GM18517 (cell line): ENCODE measurements at regions not wholly inside any gene's neighbourhood (a gene's known extent, or its start where the extent isn't known, plus 50 kb on each side); places are given as distances from the start of the nearest gene placed in this dataset.

ENCODE experiments used
- ATAC-seq: cut with Tn5 transposase; IDR thresholded peaks from one replicate; pipeline ENCODE4 v1.9.1; 2021; ENCODE audit warnings: mild to moderate bottlenecking, moderate library complexity; ENCODE audit not compliant: unreplicated experiment

GRCh38 chr20:40495956-40496355 is 193.1 kb downstream of the MAFB start:
- no peak for ATAC-seq

GRCh38 chr20:40494248-40494647 is 194.8 kb downstream of the MAFB start:
- no peak for ATAC-seq

DNA sequence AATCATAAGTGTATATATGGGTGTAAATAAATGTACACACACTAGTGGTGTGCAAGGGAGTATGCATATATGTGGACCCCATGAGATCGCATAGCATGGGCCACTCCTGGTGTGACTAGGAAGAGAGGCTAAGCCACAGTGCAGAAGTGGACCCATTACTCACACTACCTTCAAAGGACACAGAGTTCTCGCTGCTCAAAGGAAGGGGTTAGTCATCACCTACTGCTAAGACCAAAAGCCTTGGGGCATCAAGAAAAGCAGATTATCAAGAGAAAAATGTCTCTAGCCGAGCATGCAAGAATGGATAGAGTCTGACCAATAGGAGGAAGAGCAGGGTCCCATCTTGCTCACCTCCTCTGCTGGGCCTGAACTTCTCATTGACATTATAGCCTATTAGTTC is 195.5 kb downstream of the MAFB start:
- no peak for ATAC-seq

DNA sequence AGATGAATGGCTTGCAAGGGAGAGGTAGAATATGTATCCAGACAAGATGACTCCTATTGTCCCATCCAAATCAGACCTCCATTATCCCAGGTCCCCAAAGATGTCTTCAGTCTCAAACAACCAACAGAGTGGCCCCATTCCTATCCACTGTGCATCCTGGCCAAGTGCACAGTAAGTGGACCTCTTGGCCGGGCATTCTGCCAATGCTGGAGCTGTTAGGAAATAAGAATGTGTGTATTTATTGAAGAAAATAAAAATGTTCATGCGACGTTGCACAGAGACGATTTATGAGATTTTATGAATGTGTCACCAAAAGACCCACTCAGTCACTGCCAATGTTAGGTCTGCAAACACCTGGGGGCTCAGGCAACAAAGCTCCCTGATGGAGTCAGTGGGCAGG is 196.0 kb downstream of the MAFB start:
- ATAC-seq, result no peak

DNA sequence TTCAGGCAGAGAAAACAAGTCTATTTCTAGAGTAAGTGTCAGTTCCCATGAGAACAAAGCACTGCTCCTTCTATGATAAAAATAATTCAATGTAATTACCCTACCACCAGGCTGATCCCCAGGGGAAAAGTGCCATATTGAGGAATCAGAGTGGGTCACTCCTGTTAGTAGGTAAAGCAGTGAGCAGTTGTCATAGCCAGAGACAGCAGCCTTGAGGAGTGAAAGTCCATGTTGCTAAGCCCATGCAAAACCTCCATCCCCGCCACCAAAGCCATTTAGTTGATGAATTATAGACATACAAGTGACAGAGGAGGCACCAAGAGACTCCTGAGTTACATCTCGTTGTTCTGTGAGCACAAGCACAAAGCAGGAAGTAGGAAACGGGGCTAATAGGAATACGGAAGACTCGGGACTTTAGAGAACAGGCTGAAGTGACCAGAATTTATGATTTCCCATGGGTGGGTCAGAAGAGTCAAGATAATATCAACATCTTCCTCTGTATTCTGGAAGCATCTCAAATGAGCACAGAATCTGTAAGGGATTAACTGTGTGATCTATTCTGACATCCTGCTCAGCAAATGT is 197.9 kb downstream of the MAFB start:
- ATAC-seq, result no peak

GRCh38 chr20:40489886-40490285 is 199.2 kb downstream of the MAFB start:
- no peak for ATAC-seq

GRCh38 chr20:40488401-40488800 is 200.6 kb downstream of the MAFB start:
- no peak for ATAC-seq

GRCh38 chr20:40486297-40486696 is 202.7 kb downstream of the MAFB start:
- no peak for ATAC-seq

GRCh38 chr20:40481743-40482458 is 207.1 kb downstream of the MAFB start:
- no peak for ATAC-seq

DNA sequence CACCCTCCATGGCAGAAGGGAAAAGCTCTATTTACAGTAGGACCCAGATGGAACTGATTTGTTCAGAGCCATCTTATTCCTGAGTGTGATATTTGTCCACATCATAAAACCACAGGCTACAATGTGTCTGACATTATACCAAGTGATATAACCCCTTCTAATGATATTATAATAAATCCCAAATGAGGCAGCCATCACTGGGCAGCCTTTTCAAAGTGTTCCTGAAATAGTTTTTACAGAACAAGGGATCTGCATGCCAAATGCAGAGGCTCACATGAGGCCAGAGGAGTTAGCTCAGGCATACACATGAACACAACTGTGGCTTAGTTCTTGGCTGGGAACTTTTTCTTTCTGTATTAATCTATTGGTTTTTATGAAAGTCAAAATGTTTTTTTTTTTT is 207.7 kb downstream of the MAFB start:
- ATAC-seq, result no peak

- ATAC-seq, result no peak
These were observed 211.2 kb downstream of the MAFB start for GRCh38 chr20:40477805-40478204.

DNA sequence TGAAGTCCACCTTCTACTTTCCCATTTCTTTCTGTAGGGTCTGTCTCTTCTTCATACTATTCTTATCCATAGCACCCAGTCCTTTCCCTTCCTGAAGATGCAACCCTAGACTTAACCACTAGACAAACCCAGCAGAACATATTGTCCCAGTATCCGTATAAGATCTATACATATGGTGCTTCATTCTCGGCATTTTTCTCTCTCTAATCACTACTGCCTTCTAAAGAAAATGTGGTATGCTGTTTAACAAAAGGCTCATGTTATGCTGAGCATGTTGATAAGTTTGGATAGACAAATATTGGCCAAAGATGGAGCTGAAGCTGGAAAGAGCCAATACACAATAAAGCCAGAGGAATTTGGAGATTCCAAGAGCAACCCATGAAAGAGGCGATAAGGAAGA is 212.6 kb downstream of the MAFB start:
- ATAC-seq, result no peak

DNA sequence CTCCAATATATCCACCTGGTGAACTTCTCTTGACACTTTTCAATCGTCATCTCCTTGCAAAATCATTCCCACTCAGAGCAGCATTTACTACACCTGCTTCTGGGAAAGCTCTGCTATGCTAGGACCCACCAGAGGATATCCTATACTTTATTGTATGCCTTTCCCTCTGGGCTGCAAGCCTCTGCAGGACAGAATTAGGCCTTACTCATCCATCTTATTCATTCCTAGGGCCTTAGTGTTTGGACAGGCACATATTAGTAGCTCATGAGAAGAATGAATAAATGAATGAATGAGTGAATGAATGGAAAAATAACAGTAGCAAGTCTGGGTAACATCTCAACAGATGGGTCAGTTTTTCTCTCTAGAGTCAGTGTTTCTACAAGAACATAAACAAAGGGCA is 216.1 kb downstream of the MAFB start:
- no peak for ATAC-seq

DNA sequence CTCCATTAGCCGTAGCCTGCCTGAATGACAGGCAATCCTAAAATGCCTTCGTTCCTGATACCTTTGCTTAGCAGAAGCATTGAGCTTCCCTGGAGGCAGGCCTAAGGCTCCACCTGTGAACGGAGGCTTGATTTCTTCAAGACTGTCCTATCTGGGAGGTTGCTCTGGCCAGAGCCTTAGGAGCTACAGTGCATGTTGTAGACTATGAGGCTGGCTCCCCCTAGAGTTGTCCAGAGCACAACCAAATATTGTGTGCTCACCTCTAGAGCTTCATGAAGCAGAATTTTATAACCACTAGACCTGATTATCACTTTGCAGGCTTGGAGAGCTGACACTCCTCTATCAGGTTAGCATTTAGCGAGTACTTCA is 217.8 kb downstream of the MAFB start:
- no peak for ATAC-seq

DNA sequence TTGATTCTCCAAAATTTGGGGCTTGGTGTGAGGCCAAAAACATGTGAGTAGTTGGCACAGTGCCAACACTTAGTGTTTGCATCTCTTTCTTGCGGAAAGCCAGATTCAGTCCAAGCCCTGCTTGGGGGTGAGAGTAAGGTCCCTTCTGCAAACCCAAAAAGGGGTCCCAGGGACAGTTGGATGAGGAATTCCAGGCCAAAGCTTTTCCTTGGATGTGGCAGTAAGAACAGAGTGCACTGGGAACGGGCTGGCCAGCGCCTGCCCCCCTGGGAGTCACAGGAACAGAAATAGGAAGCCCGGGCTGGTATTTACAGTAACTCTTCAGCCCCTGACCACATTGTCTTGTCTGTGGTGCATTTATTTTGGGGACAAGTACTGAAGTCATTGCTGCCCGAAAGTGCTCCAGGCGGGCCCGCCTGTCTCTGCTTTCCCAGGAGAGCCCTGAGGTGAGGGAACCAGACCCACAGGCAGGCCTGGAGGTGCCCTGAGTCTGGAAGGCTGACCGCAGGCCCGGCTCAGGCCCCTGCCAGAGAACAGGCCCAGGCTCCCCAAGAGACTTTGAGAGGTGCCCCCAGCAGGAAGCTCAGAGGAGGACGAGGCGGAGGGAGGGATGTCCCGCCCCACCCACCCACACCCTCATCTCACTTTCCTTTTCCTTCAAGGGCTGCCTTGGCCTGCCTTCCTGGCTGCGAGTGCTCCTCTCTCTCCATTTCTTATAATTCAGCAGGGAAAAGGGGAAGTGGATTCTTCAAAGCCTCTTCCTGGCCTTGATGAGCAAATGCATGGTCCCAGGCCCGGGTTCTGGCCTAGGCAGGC is 218.4 kb downstream of the MAFB start:
- no peak for ATAC-seq

DNA sequence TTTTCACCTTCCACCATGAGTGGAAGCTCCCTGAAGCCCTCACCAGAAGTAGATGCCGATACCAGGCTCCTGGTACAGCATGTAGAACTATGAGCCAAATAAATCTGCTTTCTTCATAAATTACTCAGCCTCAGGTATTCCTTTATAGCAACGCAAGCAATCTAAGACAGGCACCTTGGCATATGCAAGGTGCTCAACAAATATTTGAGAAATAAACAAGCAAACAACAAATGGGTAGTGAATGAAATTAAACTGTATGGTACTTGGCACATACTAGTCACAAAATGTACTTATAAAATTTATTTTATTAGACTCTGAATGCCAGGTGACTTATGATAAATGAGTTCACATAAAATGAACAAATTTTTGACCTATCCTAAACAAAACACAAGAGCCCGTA is 220.3 kb downstream of the MAFB start:
- ATAC-seq, result no peak

GRCh38 chr20:40467703-40468411 is 221.2 kb downstream of the MAFB start:
- ATAC-seq, result no peak

DNA sequence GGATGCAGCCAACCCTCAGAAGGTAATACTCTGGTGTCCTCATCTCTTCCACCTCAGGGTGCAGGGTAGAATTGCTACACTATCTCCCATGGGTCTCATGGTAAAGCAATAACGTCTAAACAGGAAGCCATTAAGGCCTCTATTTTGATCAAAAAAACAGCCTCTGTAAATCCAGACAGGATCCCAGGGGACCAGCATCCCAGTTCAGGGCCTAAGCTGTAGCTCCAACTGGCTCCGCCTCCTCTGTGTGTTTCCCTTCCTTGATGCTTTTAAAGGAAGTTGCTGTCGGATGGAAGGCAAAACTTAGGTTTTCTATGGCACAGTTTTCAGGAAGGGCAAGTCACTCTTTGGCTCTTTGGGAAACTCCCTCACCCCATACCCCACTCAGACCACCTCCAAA is 222.0 kb downstream of the MAFB start:
- no peak for ATAC-seq

DNA sequence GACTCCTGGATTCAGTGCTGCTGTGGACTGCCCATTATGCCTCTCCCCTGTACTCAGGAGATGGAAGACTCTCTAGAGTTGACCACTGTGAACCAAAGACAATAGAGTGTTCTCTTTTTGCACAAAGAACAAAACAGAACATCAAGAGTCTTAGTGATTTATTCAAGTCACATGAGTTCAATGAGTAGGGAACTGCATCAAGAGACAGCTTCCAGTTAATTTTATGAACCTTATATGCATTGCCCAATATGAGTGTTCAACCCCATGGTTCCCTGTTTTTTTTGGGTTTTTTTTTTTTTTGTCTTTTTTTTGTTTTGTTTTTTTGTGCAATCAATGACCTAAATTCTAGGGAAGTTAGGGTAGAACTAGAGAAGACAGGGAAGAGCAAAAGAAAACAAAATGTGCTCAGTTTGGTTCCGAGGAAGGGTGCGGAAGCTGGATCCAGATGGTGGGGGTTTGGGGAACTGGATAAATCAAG is 224.3 kb downstream of the MAFB start:
- no peak for ATAC-seq

DNA sequence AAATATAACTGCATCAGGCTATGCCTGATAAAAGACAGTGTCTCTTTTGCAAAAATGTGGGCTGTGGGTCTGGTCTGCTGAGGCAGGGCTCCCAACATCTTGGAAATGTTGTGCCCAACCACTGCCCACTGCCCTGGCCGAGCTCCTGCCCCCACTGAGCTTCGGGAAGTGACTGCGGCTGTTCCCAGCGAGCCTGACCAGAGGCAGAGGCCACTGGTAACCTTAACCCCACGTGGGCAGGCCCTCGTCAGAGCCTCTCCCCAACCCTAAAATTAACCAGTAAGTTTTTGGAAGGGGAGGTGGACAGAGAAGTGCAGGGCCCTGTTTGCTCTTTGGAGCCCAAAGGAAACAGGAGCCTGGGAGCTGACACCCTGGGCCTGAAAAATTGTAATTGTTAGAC is 225.9 kb downstream of the MAFB start:
- no peak for ATAC-seq

DNA sequence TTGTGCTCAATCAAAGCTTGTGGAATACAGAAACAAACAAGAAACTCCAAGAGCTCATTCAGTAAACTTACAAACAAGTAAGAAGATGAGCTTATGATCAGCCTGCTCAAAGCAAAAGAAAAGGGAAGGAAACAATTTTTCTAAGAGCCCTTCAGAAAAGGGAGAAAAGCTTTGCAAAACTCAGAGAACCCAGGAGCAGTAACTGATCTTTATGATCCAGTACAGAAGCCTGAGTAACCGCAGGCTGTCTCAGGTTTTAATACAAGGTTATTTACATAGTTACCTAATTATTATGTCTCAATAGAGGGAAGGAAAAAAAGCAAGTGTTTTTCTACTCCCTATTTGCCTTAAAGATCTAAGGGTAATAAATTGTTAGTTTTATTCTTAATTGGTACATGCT is 226.5 kb downstream of the MAFB start:
- ATAC-seq, result no peak
